ENCODE measurements at regions not wholly inside any gene's neighbourhood (a gene's known extent, or its start where the extent isn't known, plus 50 kb on each side); places are given as distances from the start of the nearest gene placed in this dataset.
"Not testable (repeated sequence)": the region's sequence is repeated elsewhere in the genome, so short reads cannot be mapped to it uniquely, and the experiment has no call there.

- DNase-seq = no peak
These were observed 57.5 kb upstream of the PLPPR5 start for GRCh38 chr1:99062192-99062591.

DNA sequence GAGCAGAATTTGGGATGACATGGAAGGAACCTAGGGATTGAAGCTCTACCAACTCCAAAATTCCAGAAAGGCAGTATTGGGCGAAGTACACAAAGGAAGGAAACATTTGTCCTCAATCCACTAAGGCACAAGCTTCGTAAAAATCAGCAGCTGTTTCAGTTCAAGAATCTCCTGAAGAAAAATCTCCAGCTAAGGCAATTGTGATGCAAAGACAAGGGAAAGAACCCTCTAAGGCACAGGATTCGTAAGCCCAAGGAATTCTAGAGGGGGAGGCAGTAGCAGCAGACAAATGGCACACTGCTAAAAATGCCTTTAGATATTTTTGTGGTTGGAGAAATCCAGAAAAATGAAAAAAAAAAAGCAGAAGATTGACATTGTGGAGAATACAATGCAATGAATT lies 64.5 kb upstream of the PLPPR5 start:
- DNase-seq = no peak

- not testable (repeated sequence) for DNase-seq
These were observed 73.9 kb upstream of the PLPPR5 start for GRCh38 chr1:99078529-99078928.

- DNase-seq = no peak
These were observed 77.7 kb upstream of the PLPPR5 start for GRCh38 chr1:99082366-99082765.

DNA sequence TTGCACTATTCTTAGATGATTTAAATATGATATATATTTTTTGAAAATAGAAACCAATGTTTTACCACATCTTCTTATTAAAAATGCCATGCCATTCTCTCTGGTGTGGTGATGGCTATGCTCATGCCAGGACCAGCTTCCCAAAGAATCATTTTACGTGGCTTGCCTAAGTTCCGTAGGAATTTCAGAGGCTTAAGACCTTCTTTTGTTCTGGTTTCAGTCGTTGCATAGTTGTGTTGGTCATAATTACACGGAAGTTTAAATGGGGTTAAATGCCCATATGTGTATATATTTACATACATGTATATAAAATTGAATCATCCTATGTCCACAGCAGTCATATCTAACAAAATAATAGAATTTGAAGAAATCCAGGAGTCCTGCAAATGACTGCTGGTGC lies 78.7 kb upstream of the PLPPR5 start:
- no peak for DNase-seq

DNA sequence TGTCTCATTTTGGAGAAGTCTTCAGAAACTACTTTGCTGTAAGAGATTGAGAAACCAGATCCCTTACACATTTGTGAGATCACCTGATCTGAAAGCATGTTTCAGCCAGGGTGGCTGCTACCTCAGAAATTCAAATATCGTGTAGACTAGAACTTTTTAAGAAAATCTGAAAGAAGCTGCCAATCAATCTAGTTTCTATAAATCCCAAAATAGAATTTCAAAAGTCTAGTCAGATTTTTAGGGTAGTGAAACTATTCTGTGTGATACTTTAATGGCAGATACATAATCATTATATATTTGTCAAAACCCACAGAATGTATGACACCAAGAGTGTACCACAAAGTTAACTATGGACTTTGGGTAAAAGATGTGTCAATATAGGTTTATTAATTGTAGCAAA lies 79.9 kb upstream of the PLPPR5 start:
- DNase-seq = no peak

GRCh38 chr1:99086057-99086456 lies 81.4 kb upstream of the PLPPR5 start:
- no peak for DNase-seq

GRCh38 chr1:99098589-99098988 lies 93.9 kb upstream of the PLPPR5 start:
- no peak for DNase-seq

DNA sequence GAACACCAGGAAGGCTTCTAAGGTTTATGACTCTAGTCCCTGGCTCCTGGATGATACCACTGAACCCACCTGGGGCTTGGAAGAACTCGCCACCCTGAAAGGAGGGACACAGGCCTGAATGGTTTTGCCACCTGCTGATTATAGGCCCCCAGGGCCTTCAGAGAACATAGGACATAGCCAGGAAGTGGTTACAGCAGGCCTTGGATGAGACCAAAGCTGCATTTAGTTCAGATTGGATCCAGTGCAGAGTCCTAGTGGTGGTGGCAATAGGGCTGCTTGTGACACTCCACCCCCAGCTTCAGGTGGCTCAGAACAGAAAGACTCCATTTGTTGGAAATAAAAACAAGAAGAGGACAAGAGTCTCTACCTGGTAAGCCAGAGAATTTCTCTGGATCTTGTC lies 101.6 kb upstream of the PLPPR5 start:
- no peak for DNase-seq

- DNase-seq = no peak
These were observed 103.0 kb upstream of the PLPPR5 start for GRCh38 chr1:99107680-99108079.

DNA sequence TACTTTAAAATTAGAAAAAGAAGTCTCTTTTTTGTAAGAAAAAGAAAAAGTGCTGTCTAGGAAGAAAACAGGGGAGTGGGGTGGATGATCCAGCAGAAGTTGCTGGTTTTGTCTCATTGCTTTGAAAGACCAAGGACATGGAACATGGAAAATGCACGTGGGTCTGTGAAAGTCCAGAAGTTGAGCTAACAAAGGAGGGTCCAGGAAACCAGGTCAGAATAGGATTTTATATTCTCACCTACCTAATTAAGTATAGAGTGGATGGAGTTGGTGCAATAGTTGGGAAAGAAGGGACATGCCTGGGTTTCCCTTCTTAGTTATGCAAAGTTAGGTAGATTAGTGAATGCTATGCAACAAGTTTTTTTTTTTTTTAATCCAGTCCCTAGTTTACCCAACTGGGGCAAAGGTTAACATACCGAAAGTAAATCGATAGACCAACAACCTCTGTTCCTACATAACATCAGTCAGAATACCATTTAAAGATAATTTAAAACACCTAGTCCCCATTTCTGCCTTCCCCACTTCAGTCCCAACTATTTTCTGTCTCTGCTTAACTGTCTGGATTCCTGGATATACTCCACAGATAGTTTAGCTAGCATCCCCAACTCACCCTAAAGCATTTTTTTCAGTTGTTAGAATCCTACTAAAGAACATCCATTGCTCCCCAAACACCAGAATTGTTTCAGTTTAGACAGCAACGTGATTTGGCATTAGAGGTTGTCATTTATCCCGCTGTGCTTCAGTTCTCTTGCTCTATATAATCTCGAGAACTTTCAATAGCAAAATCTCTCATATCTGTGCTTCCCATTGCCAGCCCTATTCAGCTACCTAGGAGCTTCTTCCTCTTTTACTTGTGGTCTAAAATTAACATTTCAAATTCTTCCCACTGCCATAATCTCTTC lies 105.7 kb upstream of the PLPPR5 start:
- DNase-seq = no peak

- no peak for DNase-seq
These were observed 110.6 kb upstream of the PLPPR5 start for GRCh38 chr1:99115231-99115630.

GRCh38 chr1:99119188-99119587 lies 114.5 kb upstream of the PLPPR5 start:
- no peak for DNase-seq

GRCh38 chr1:99122039-99122438 lies 117.4 kb upstream of the PLPPR5 start:
- DNase-seq = no peak

DNA sequence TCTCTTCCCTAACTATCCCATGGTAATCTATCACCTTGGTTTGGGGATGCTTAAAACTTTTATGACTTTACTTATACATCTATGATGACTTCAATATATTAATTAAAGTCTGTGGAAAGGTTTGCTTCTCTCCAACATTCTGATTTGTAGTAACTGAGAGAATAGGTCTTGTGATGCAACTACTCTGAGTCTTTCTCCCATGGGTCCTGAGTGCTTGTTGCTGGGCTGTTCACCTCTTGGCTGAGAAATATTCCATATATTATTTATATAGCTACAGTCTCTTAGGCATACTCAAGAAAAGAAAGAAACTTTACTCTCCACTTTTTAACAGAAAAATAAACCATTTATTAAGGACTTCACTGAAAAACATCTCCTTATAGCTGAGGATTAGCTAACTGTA lies 119.3 kb upstream of the PLPPR5 start:
- DNase-seq = no peak

DNA sequence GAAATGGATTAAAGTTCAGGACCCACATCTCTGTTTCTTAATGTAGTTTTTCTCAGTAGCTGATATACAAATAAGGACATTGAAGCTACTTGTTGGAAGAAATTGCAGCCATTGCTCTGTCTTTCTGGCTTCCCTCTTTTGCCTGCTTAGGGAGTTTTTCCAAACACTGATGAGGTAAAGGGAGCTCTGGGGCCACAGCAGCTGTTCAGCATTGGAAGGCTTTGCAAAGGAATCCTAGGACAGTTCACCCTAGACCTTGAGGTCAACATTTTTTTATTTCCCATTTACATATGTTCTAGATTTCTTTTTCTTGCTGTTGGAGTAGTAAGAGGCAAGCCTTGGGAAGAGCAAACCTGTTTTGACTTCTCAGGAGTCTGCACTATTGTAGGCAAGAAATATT lies 126.9 kb upstream of the PLPPR5 start:
- DNase-seq = no peak

GRCh38 chr1:99133756-99134500 lies 129.3 kb upstream of the PLPPR5 start:
- no peak for DNase-seq

GRCh38 chr1:99137554-99138206 lies 126.6 kb upstream of the PLPPR4 start:
- DNase-seq = no peak

DNA sequence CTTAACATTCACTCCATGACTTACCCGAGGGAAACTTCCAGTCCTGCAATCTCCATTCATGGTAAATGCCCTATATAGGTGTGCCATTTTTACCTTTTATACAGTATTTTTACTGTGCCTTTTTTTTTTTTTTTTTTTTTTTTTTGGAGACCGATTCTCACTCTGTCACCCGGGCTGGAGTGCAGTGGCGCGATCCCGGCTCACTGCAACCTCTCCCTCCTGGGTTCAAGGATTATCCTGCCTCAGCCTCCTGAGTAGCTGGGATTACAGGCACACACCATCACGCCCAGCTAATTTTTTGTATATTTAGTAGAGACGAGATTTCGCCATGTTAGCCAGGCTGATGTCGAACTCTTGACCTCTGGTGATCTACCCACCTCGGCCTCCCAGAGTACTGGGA lies 124.4 kb upstream of the PLPPR4 start:
- DNase-seq = no peak

GRCh38 chr1:99146129-99146848 lies 118.0 kb upstream of the PLPPR4 start:
- DNase-seq = no peak

DNA sequence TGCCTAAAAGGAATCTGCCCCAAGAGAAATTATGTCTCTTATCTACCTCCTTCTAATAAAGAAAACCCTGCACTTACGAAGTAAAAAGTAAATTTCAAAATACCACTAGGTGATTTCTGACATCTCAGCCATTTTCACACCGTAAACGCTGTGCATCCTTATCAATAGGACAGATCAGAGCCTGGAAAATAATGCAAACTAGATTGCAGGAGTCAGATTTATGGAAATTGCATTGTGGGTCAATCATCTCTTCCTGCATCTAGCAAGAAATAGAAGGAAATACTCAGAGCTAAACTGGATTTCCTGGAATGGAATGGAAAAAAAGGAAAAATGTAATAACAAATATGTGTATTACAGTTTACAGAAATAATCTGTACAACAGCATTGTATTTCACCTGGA lies 114.3 kb upstream of the PLPPR4 start:
- no peak for DNase-seq

GRCh38 chr1:99152132-99152531 lies 112.2 kb upstream of the PLPPR4 start:
- no peak for DNase-seq

DNA sequence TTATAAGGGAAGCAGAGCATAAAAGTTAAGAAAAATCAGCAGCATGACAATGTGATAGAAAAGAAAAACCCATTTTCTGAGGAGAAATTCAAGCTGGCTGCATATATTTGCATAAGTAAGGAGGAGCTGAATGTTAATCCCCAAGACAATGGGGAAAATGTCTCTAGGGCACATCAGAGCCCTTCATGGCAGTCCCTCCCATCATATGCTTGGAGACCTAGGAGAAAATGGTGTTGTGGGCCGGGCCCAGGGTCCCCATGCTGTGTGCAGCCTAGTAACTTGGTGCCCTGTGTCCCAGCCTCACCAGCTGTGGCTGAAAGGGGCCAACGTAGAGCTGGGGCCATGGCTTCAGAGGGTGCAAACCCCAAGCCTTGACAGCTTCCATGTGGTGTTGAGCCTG lies 100.6 kb upstream of the PLPPR4 start:
- no peak for DNase-seq
